ENCODE measurements at regions not wholly inside any gene's neighbourhood (a gene's known extent, or its start where the extent isn't known, plus 50 kb on each side); places are given as distances from the start of the nearest gene placed in this dataset.

DNA sequence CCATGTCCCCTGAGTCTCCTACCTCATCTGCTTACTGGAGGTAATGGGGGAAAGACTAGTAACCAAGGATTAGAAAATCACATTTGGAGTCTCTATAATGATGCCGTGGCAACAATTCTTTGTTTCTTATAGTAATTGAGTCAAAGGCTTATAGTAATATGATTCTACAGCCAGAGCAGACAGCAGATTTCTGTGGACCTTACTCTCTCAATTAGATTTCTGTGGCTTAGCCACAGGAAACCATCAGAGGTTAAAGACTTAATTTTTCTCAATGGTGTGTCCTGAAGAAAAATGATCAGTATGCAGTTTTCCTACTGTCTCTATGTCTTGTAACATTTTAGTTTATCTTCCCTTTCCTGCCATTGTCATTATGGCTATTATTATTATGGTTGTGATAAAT is 59.3 kb upstream of the CD180 start:
- DNase-seq (ENCODE audit: low spot score), result no peak

DNA sequence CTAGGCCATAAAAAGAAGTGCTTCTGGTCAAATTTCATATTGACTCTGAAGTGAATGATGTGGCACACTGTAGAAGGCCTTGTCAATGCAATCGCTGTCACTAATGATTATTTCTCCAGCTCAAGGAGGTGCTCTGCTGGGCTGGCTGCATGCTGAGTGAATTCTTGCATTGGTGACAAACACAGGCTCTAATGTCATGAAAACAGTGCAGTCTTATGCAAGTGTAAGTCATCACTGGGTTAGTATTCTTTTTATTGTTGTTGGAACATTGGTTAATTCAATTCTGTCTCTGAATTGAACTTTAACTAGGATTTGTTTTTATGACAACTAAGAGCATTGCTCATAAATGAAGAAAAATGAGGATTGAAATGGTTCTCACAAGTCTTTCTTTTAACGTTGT is 57.3 kb upstream of the CD180 start:
- no peak for DNase-seq (ENCODE audit: low spot score)

DNA sequence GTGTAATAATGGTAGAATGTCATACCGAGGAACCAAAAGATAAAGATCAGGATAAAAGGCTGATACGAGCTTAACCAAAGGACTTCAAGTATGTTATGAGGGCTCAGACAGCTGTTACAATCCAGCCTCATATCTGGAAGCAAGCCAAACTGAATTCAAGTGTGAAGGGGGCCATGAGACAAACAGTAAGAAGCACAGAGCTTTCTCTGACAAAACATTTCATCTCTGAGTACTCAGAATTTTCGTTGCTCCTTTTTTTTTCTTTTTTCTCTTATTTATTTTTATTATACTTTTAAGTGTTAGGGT is 52.9 kb upstream of the CD180 start:
- no peak for DNase-seq (ENCODE audit: low spot score)

DNA sequence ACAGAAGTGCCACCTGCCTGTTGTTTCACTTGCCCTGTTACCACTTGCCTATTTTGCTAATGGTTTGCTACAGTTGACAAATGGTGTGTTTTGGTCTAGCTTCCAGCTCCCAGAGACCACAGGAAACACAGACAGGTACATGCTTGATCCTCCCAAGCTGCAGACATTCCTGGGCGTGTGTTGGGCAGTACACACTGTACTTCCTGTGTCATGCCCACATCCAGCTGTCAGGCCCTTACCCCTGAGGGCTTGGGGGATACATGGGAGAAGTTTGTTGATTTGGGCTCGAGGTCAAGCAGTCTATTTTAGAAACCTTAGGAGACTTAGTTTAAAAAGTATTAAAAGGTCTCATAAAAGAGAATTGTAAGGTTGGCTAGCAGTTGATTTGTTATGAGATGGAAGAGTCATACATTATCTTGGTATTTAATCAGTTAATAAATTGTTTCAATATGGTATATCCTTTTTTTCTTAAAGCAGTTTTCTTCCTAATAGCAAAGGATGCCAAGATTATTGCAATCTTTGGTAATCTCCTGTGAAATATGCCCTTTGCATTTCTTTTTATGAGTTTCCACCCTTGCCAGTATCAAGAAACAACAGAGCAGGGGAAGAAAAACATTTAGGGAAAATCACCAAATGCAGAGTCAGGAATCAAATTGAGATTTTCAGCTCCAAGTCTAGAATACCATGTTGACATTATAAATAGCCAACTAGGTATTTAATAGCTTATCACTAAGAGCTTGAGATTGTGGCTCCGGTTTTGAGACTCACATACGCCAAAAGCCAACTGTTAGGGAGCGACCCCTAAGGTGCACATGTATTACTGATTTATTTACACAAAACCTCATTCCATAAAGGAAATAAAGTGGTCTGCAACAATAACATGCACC is 52.3 kb upstream of the CD180 start:
- DNase-seq (ENCODE audit: low spot score), result no peak

DNA sequence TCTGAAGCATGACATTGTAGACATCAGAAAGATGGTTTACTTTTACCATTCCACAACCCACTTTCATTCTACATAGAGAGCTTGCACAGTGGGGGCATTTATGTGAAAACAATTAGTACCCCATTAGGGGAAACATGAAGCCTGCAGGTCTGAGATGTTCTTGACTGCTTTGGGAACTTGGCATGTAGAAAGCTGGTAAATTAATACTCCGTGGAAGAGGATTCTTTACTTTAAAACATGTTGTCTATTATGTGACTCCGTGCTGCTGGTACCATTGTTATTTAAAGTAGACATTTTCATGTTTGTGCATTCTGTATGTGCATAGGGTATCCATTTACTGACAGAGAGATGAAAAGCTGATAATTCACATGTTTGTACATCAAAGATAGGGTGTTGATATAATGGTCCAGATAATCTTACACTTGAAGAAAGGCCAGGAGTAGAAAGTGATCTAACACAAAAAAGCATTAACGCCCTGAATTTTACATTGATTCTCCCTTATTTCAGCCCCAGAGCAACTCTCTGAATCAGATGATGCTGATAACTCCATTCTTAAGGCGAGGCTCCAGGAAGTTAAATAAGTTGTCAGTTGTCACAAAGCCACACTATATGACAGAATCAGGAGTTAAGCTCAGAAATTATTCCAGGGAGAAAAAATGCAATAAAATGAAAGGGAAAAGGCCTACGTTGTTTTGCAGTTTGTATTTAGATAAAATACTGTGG is 50.1 kb upstream of the CD180 start:
- DNase-seq (ENCODE audit: low spot score), result no peak
